Lower leg skin (tissue), 4 donors: ENCODE measurements at regions not wholly inside any gene's neighbourhood (a gene's known extent, or its start where the extent isn't known, plus 50 kb on each side); places are given as distances from the start of the nearest gene placed in this dataset.
"Not testable (repeated sequence)": the region's sequence is repeated elsewhere in the genome, so short reads cannot be mapped to it uniquely, and the experiment has no call there.

Experiments used
- DNase-seq, 2 donors: peaks; one replicate each; pipeline ENCODE4 v3.0.0-alpha.2; 2019; ENCODE audit warnings: low spot score in 2 of 2
- H3K4me3 ChIP-seq: fragments of 200-600 bp; sonication (generic); 2 replicates; pipeline ENCODE4 v1.5.1; 2017; ENCODE audit warnings: mild to moderate bottlenecking, low read depth; ENCODE audit not compliant: poor library complexity, severe bottlenecking
- CTCF ChIP-seq, 3 donors: fragments of 450-650 bp; IDR thresholded peaks; one replicate each; pipeline ENCODE4 v1.5.1; 2016; ENCODE audit warnings: antibody characterized with exemption in 3 of 3, mild to moderate bottlenecking in 3 of 3, moderate library complexity in 2 of 3
- POLR2A ChIP-seq, 2 donors: fragments of 450-650 bp; IDR thresholded peaks; one replicate each; pipeline ENCODE4 v1.6.1; 2016 to 2017; ENCODE audit warnings: antibody characterized with exemption in 2 of 2, mild to moderate bottlenecking in 1 of 2, moderate library complexity in 1 of 2
- WGBS, 2 donors: methylation state at CpG; one replicate each; pipeline ENCODE4 v1.1.5; 2018; 5-methylcytosine and 5-hydroxymethylcytosine counted together
- intact Hi-C: fragments of 100-400 bp; cut with DNase I; formaldehyde crosslinking; loops from one replicate; pipeline ENCODE4 v1.15.0; 2023; ENCODE audit warnings: low total_unique reads

DNA sequence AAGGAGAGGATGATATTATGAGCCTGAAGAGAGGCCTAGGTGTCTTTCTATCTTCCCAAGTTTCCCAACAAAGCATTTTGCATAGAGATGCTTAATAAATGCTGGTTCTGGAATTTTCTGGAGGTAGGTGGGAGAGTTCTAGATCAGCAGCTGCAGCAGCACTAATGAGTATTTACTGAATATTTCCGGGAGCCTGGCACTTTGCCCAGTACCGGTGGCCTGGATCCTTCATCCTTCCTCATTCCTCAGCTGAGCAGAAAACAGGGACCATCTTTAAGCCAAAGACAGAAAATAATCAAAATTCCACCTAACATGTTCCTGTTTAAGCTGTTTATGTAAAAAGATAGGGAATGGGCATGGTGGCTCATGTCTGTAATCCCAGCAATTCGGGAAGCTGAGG lies 813.2 kb upstream of the AUTS2 start:
- no peak overlapping the region for H3K4me3 ChIP-seq
- 30 to 31% methylated on average over 3 of the region's 3 CpGs for WGBS, 2 donors
- intact Hi-C loops: no loop called here
- TF ChIP-seq POLR2A (IDR thresholded peaks at IDR 0.05): no peak
- DNase-seq: no peak

GRCh38 chr7:68787566-68787965 lies 810.7 kb upstream of the AUTS2 start:
- 76 to 80% methylated on average over 5 of the region's 5 CpGs for WGBS, 2 donors
- intact Hi-C loops: no loop called here

GRCh38 chr7:68788529-68788928 lies 809.7 kb upstream of the AUTS2 start:
- H3K4me3 ChIP-seq, DNase-seq, intact Hi-C loops: not testable (repeated sequence)
- WGBS, 2 donors: 97 to 100% methylated on average over 2 of the region's 2 CpGs

More at GRCh38 chr7:68787566-68787965, 810.7 kb upstream of the AUTS2 start:
- TF ChIP-seq POLR2A (IDR thresholded peaks at IDR 0.05): no peak
- TF ChIP-seq CTCF (IDR thresholded peaks at IDR 0.05): no peak
- no peak overlapping the region for H3K4me3 ChIP-seq
- DNase-seq: no peak

- WGBS, 2 donors: 29 to 31% methylated on average over 4 of the region's 4 CpGs
- no peak for DNase-seq
- TF ChIP-seq CTCF (IDR thresholded peaks at IDR 0.05): no peak
- no peak for TF ChIP-seq POLR2A (IDR thresholded peaks at IDR 0.05)
- no peak overlapping the region for H3K4me3 ChIP-seq
- intact Hi-C loops: no loop called here
Measured at GRCh38 chr7:68789597-68789996, 808.7 kb upstream of the AUTS2 start.

DNA sequence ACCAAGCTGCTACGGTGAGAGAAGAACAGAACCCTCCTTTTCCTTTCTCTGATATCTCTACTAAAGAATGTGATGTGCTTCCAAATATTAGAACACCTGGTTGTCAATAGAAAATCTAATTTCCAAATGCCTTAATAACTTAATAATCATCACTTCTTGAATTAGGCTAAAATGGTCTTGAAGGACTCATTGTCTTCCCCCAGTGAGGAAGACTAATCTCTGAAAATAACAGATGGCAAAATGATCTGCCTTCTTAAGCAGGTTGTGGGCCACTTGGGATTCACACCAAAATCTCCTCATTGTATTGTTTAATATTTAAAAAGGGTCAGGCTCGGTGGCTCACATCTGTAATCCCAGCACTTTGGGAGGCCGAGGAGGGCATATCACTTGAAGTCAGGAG lies 805.9 kb upstream of the AUTS2 start:
- TF ChIP-seq POLR2A (IDR thresholded peaks at IDR 0.05) (no peak), CTCF (IDR thresholded peaks at IDR 0.05) (no peak)
- no peak for DNase-seq
- no peak overlapping the region for H3K4me3 ChIP-seq
- intact Hi-C loops: no loop called here
- 66 to 83% methylated on average over 3 of the region's 3 CpGs for WGBS, 2 donors

DNA sequence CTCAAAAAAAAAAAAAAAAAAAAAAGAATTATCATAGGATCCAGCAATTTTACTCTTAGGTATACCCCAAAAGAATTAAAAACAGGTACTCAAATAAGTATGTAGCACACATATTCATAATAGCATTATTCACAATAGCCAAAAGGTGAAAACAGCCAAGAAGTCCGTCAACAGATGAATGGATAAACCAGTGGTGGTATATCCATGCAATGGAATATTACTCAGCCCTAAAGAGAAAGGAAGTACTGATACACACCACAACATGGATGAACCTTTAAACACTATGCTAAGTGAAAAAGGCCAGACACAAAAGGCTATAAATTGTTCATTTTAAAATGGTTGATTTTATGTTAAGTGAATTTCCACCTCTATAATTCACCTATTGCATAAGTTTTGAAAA lies 804.8 kb upstream of the AUTS2 start:
- no peak overlapping the region for H3K4me3 ChIP-seq
- intact Hi-C loops: no loop called here
- 90 to 92% methylated on average over 1 of the region's 1 CpG for WGBS, 2 donors
- DNase-seq: no peak
- TF ChIP-seq POLR2A (IDR thresholded peaks at IDR 0.05) (no peak), CTCF (IDR thresholded peaks at IDR 0.05) (no peak)

- WGBS, 2 donors: 56 to 64% methylated on average over 4 of the region's 4 CpGs
- intact Hi-C loops: no loop called here
- DNase-seq: no peak
- no peak for TF ChIP-seq POLR2A (IDR thresholded peaks at IDR 0.05)
- no peak overlapping the region for H3K4me3 ChIP-seq
Measured at GRCh38 chr7:68800316-68800715, 798.0 kb upstream of the AUTS2 start.
